DMS53 treated with DMSO at 0.1 percent for 48 hours (cell line): ENCODE measurements at regions not wholly inside any gene's neighbourhood (a gene's known extent, or its start where the extent isn't known, plus 50 kb on each side); places are given as distances from the start of the nearest gene placed in this dataset.

Experiments used
- DNase-seq: peaks from one replicate; lab custom pipeline; 2025; ENCODE audit not compliant: unreplicated experiment; lab: John Stamatoyannopoulos, UW

GRCh38 chr13:99053636-99054233 is 75.9 kb upstream of the DOCK9 start:
- no peak for DNase-seq

- no peak for DNase-seq
Observed at GRCh38 chr13:99055281-99055680, 77.4 kb upstream of the DOCK9 start.

- no peak for DNase-seq
Observed at GRCh38 chr13:99055735-99056134, 77.9 kb upstream of the DOCK9 start.

GRCh38 chr13:99056381-99057014 is 78.6 kb upstream of the DOCK9 start:
- no peak for DNase-seq

GRCh38 chr13:99057310-99057975 is 79.6 kb upstream of the DOCK9 start:
- no peak for DNase-seq

- no peak for DNase-seq
Observed at GRCh38 chr13:99058527-99059495, 80.9 kb upstream of the DOCK9 start.

- DNase-seq = no peak
Observed at GRCh38 chr13:99059498-99060075, 81.7 kb upstream of the DOCK9 start.

GRCh38 chr13:99061411-99061810 is 83.5 kb upstream of the DOCK9 start:
- DNase-seq = no peak

GRCh38 chr13:99062593-99062992 is 84.7 kb upstream of the DOCK9 start:
- DNase-seq = no peak

GRCh38 chr13:99063178-99063577 is 85.3 kb upstream of the DOCK9 start:
- DNase-seq = no peak

GRCh38 chr13:99063952-99064351 is 86.1 kb upstream of the DOCK9 start:
- DNase-seq = no peak

GRCh38 chr13:99064624-99065234 is 86.9 kb upstream of the DOCK9 start:
- DNase-seq = no peak

GRCh38 chr13:99065235-99066015 is 87.6 kb upstream of the DOCK9 start:
- no peak for DNase-seq

- no peak for DNase-seq
Observed at GRCh38 chr13:99066219-99066618, 88.4 kb upstream of the DOCK9 start.

GRCh38 chr13:99067159-99067985 is 89.5 kb upstream of the DOCK9 start:
- no peak for DNase-seq

- DNase-seq = no peak
Observed at GRCh38 chr13:99071211-99071610, 93.3 kb upstream of the DOCK9 start.

- DNase-seq = no peak
Observed at GRCh38 chr13:99071666-99072065, 93.8 kb upstream of the DOCK9 start.

GRCh38 chr13:99072356-99072755 is 94.5 kb upstream of the DOCK9 start:
- no peak for DNase-seq

GRCh38 chr13:99072941-99073340 is 95.1 kb upstream of the DOCK9 start:
- no peak for DNase-seq
